IMR-90 (cell line): ENCODE measurements at regions not wholly inside any gene's neighbourhood (a gene's known extent, or its start where the extent isn't known, plus 50 kb on each side); places are given as distances from the start of the nearest gene placed in this dataset.

Source experiments
- BHLHE40 ChIP-seq: fragments of 150-350 bp; IDR thresholded peaks from 2 replicates; pipeline ENCODE4 v1.6.1; 2016; ENCODE audit warnings: mild to moderate bottlenecking, low read depth, low read length
- CEBPB ChIP-seq: IDR thresholded peaks from 2 replicates; pipeline ENCODE4 v1.6.1; 2012; ENCODE audit warnings: low read depth, low read length, improper control_type of control experiment
- CTCF ChIP-seq: conservative IDR thresholded peaks from 2 replicates; pipeline ENCODE4 v1.5.1; 2012; ENCODE audit warnings: mild to moderate bottlenecking, low read depth, low read length, improper control_type of control experiment
- ELK1 ChIP-seq: fragments of 150-350 bp; IDR thresholded peaks from 2 replicates; pipeline ENCODE4 v1.6.1; 2016; ENCODE audit warnings: low read depth, mild to moderate bottlenecking, low read length, moderate library complexity, borderline replicate concordance
- FOS ChIP-seq: fragments of 150-350 bp; IDR thresholded peaks from 2 replicates; pipeline ENCODE4 v1.6.1; 2016; ENCODE audit warnings: low read depth, low read length
- MAZ ChIP-seq: IDR thresholded peaks from 2 replicates; pipeline ENCODE4 v1.6.1; 2012; ENCODE audit warnings: low read depth, mild to moderate bottlenecking, low read length, improper control_type of control experiment, moderate library complexity, borderline replicate concordance
- MXI1 ChIP-seq: IDR thresholded peaks from 2 replicates; pipeline ENCODE4 v1.6.1; 2012; ENCODE audit warnings: low read depth, mild to moderate bottlenecking, low read length, moderate library complexity, borderline replicate concordance
- POLR2A ChIP-seq: IDR thresholded peaks from 2 replicates; pipeline ENCODE4 v1.6.1; 2012; ENCODE audit warnings: mild to moderate bottlenecking, low read depth, low read length
- RAD21 ChIP-seq: IDR thresholded peaks from 2 replicates; pipeline ENCODE4 v1.6.1; 2012; ENCODE audit warnings: low read length, improper control_type of control experiment
- RFX5 ChIP-seq: IDR thresholded peaks from 2 replicates; pipeline ENCODE4 v1.8.0; 2012; ENCODE audit warnings: low read depth, mild to moderate bottlenecking, low read length, moderate library complexity
- SMC3 ChIP-seq: fragments of 150-350 bp; IDR thresholded peaks from 2 replicates; pipeline ENCODE4 v1.6.1; 2016; ENCODE audit warnings: low read depth, mild to moderate bottlenecking, antibody characterized with exemption, low read length, moderate library complexity
- USF2 ChIP-seq: fragments of 150-350 bp; IDR thresholded peaks from 2 replicates; pipeline ENCODE4 v1.6.1; 2017; ENCODE audit warnings: mild to moderate bottlenecking, antibody characterized with exemption, low read length, low read depth

GRCh38 chr6:37752718-37753117 lies 55.0 kb upstream of the MDGA1 start:
- TF ChIP-seq RAD21 (no peak), POLR2A (no peak), USF2 (no peak), CTCF (no peak), FOS (no peak), ELK1 (no peak), MAZ (no peak), RFX5 (no peak), CEBPB (no peak), BHLHE40 (no peak), MXI1 (no peak), SMC3 (no peak)
